WTC11 (cell line): ENCODE measurements at regions not wholly inside any gene's neighbourhood (a gene's known extent, or its start where the extent isn't known, plus 50 kb on each side); places are given as distances from the start of the nearest gene placed in this dataset.
"Not testable (repeated sequence)": the region's sequence is repeated elsewhere in the genome, so short reads cannot be mapped to it uniquely, and the experiment has no call there.

Experiments used
- ATAC-seq: fragments of 200-7000 bp; cut with Tn5 transposase; 2 replicates; pipeline ENCODE4 v1.10.0; 2021; ENCODE audit warnings: mild to moderate bottlenecking, moderate library complexity
- CTCF ChIA-PET: fragments of 300-600 bp; sonication (Branson Sonifier 250); formaldehyde crosslinking; loops from one replicate; lab custom pipeline; 2021; ENCODE audit warnings: antibody characterized with exemption; lab: Charles Lee
- POLR2A ChIA-PET: fragments of 350-600 bp; sonication (Branson Sonifier 250); formaldehyde crosslinking; loops from one replicate; lab custom pipeline; 2021; ENCODE audit warnings: antibody characterized with exemption; lab: Charles Lee
- DNase-seq: peaks from one replicate; pipeline ENCODE4 v3.0.0; 2021; ENCODE audit warnings: low spot score
- H3K27ac Mint-ChIP-seq: 2 replicates; pipeline ENCODE4 v1.8.0; 2021; ENCODE audit warnings: mixed read lengths
- H3K27me3 Mint-ChIP-seq: 2 replicates; pipeline ENCODE4 v1.8.0; 2021; ENCODE audit warnings: low read depth, mild to moderate bottlenecking, moderate library complexity, mixed read lengths
- H3K36me3 Mint-ChIP-seq: 2 replicates; pipeline ENCODE4 v1.8.0; 2021; ENCODE audit warnings: mixed read lengths
- H3K4me1 Mint-ChIP-seq: 2 replicates; pipeline ENCODE4 v1.8.0; 2022; ENCODE audit warnings: mixed read lengths
- H3K4me3 Mint-ChIP-seq: 2 replicates; pipeline ENCODE4 v1.8.0; 2021; ENCODE audit warnings: mild to moderate bottlenecking, moderate library complexity, mixed read lengths
- H3K9me3 Mint-ChIP-seq: 2 replicates; pipeline ENCODE4 v1.8.0; 2021; ENCODE audit warnings: mixed read lengths
- CREB1 ChIP-seq: sonication (generic); formaldehyde crosslinking; IDR thresholded peaks from 2 replicates; pipeline ENCODE4 v1.8.0; 2023; ENCODE audit warnings: mild to moderate bottlenecking, missing genetic modification reagents
- ELF4 ChIP-seq: sonication (generic); formaldehyde crosslinking; IDR thresholded peaks from 2 replicates; pipeline ENCODE4 v1.8.1; 2022; ENCODE audit warnings: low read depth, mild to moderate bottlenecking, moderate library complexity, missing genetic modification reagents
- IRF2 ChIP-seq: sonication (generic); formaldehyde crosslinking; IDR thresholded peaks from 2 replicates; pipeline ENCODE4 v1.8.0; 2022; ENCODE audit warnings: low read depth, missing genetic modification reagents, borderline replicate concordance
- MXD4 ChIP-seq: fragments of 250-450 bp; sonication (Bioruptor Pico); IDR thresholded peaks from 2 replicates; pipeline ENCODE4 v1.8.0; 2021; ENCODE audit warnings: mild to moderate bottlenecking, moderate library complexity, borderline replicate concordance
- MYBL2 ChIP-seq: sonication (generic); formaldehyde crosslinking; IDR thresholded peaks from 2 replicates; pipeline ENCODE4 v1.8.1; 2023; ENCODE audit warnings: mild to moderate bottlenecking, moderate library complexity, missing genetic modification reagents
- NR2C2 ChIP-seq: sonication (generic); formaldehyde crosslinking; IDR thresholded peaks from 2 replicates; pipeline ENCODE4 v1.8.0; 2022; ENCODE audit warnings: mild to moderate bottlenecking, missing genetic modification reagents
- NR3C1 ChIP-seq: sonication (generic); formaldehyde crosslinking; conservative IDR thresholded peaks from 2 replicates; pipeline ENCODE4 v1.8.1; 2023; ENCODE audit warnings: low read depth, mild to moderate bottlenecking, missing genetic modification reagents
- SMAD3 ChIP-seq: sonication (generic); formaldehyde crosslinking; IDR thresholded peaks from 2 replicates; pipeline ENCODE4 v1.8.0; 2022; ENCODE audit warnings: missing genetic modification reagents, mild to moderate bottlenecking, borderline replicate concordance
- SP1 ChIP-seq: sonication (generic); formaldehyde crosslinking; conservative IDR thresholded peaks from 2 replicates; pipeline ENCODE4 v1.8.1; 2022; ENCODE audit warnings: missing genetic modification reagents
- TCF7 ChIP-seq: sonication (generic); formaldehyde crosslinking; IDR thresholded peaks from 2 replicates; pipeline ENCODE4 v1.8.0; 2022; ENCODE audit warnings: mild to moderate bottlenecking, low read depth, missing genetic modification reagents, moderate library complexity
- ZNF121 ChIP-seq: sonication (generic); formaldehyde crosslinking; IDR thresholded peaks from 2 replicates; pipeline ENCODE4 v1.8.0; 2023; ENCODE audit warnings: missing genetic modification reagents
- ZNF263 ChIP-seq: sonication (generic); formaldehyde crosslinking; IDR thresholded peaks from 2 replicates; pipeline ENCODE4 v1.8.1; 2022; ENCODE audit warnings: low read depth, mild to moderate bottlenecking, moderate library complexity, missing genetic modification reagents
- ZNF671 ChIP-seq: fragments of 250-450 bp; sonication (Bioruptor Pico); IDR thresholded peaks from 2 replicates; pipeline ENCODE4 v1.8.0; 2021; ENCODE audit warnings: mild to moderate bottlenecking
- TF ChIP-seq, protein P1 (sequence below): sonication (generic); formaldehyde crosslinking; IDR thresholded peaks from 2 replicates; pipeline ENCODE4 v1.8.1; 2023; ENCODE audit warnings: mild to moderate bottlenecking, missing genetic modification reagents
- TF ChIP-seq, protein P2 (sequence below): fragments of 250-450 bp; sonication (Bioruptor Pico); IDR thresholded peaks from 2 replicates; pipeline ENCODE4 v2.1.2; 2022; ENCODE audit warnings: mild to moderate bottlenecking, moderate library complexity
- TF ChIP-seq, protein P3 (sequence below): sonication (generic); formaldehyde crosslinking; IDR thresholded peaks from 2 replicates; pipeline ENCODE4 v1.8.1; 2022; ENCODE audit warnings: low read depth, missing genetic modification reagents, borderline replicate concordance
- TF ChIP-seq, protein P4 (sequence below): sonication (generic); formaldehyde crosslinking; IDR thresholded peaks from 2 replicates; pipeline ENCODE4 v1.8.1; 2022; ENCODE audit warnings: mild to moderate bottlenecking, missing genetic modification reagents, moderate library complexity, borderline replicate concordance
- TF ChIP-seq, protein P5 (sequence below): sonication (generic); formaldehyde crosslinking; conservative IDR thresholded peaks from 2 replicates; pipeline ENCODE4 v1.8.1; 2022; ENCODE audit warnings: mild to moderate bottlenecking, missing genetic modification reagents
- TF ChIP-seq, protein P6 (sequence below): fragments of 250-450 bp; sonication (Bioruptor Pico); IDR thresholded peaks from 2 replicates; pipeline ENCODE4 v1.9.0; 2021; ENCODE audit warnings: mild to moderate bottlenecking
- TF ChIP-seq, protein P7 (sequence below): sonication (generic); formaldehyde crosslinking; IDR thresholded peaks from 2 replicates; pipeline ENCODE4 v1.8.0; 2022; ENCODE audit warnings: mild to moderate bottlenecking, missing genetic modification reagents
- TF ChIP-seq, protein P8 (sequence below): fragments of 250-450 bp; sonication (Bioruptor Pico); IDR thresholded peaks from 2 replicates; pipeline ENCODE4 v1.8.0; 2021; ENCODE audit warnings: mild to moderate bottlenecking

DNA sequence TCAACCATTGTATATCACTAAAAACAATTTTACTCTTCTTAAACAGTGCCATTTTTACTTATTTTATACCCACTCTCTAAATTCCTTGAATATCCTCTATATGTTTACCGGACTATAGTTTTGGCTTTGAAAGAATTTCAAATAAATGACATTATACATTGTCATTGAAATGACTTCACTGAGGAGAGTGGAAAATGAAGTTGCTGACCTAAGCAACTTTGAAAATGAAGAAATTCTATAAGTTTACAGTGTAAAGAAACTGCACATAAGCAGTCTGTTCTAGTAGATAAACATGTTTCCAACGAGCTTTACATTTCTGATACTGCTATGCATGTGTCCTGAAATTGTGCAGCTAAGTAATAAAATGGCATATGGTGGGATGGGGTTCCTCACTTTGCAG lies 1094.0 kb downstream of the TMEM121 start:
- Mint-ChIP-seq H3K4me1 (no peaks in the 10 kb centered on the region), H3K4me3 (no peak overlapping the region), H3K36me3 (peaks cover 83% of the 10 kb centered on the region), H3K27me3 (peaks cover 17% of the 10 kb centered on the region), H3K27ac (no peak overlapping the region), H3K9me3 (peaks cover 84% of the 10 kb centered on the region)
- ChIA-PET POLR2A (no interaction called here), CTCF (no interaction called here)
- ATAC-seq (no peak), DNase-seq (no peak)
- TF ChIP-seq ZNF263 (CRISPR knock-in tag) (no peak), NR2C2 (CRISPR knock-in tag) (no peak), TCF7 (CRISPR knock-in tag) (no peak), SMAD3 (CRISPR knock-in tag) (no peak), CREB1 (CRISPR knock-in tag) (no peak)

DNA sequence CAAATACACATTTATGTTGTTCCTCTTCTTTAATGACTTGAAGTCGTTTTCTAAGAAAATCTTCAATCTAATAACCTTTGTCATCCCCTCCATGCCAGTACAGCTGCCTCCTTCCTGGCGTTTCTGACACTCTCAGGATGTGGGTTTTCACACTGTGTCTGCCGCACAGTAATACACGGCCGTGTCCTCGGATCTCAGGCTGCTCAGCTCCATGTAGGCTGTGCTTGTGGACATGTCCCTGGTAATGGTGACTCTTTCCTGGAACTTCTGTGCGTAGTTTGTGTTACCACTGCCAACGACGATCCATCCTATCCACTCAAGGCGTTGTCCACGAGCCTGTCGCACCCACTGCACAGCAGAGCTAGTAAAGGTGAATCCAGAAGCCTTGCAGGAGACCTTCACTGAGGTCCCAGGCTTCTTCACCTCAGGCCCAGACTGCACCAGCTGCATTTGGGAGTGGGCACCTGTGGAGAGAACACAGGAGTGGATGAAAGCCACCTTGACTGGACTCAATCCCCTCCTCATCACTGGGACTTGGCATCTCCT lies 1095.9 kb downstream of the TMEM121 start:
- peaks cover 86% of the 10 kb centered on the region for H3K9me3 Mint-ChIP-seq
- CTCF ChIA-PET: no interaction called here
- no peak for ATAC-seq
- no peak overlapping the region for H3K27ac Mint-ChIP-seq
- H3K27me3 Mint-ChIP-seq: peaks cover 14% of the 10 kb centered on the region
- H3K4me3 Mint-ChIP-seq: no peak overlapping the region
- no peaks in the 10 kb centered on the region for H3K4me1 Mint-ChIP-seq
- no peak for DNase-seq
- POLR2A ChIA-PET: no interaction called here
- TF ChIP-seq, protein P1, sequence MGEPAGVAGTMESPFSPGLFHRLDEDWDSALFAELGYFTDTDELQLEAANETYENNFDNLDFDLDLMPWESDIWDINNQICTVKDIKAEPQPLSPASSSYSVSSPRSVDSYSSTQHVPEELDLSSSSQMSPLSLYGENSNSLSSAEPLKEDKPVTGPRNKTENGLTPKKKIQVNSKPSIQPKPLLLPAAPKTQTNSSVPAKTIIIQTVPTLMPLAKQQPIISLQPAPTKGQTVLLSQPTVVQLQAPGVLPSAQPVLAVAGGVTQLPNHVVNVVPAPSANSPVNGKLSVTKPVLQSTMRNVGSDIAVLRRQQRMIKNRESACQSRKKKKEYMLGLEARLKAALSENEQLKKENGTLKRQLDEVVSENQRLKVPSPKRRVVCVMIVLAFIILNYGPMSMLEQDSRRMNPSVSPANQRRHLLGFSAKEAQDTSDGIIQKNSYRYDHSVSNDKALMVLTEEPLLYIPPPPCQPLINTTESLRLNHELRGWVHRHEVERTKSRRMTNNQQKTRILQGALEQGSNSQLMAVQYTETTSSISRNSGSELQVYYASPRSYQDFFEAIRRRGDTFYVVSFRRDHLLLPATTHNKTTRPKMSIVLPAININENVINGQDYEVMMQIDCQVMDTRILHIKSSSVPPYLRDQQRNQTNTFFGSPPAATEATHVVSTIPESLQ (CRISPR knock-in tag): no peak
- TF ChIP-seq, protein P2, sequence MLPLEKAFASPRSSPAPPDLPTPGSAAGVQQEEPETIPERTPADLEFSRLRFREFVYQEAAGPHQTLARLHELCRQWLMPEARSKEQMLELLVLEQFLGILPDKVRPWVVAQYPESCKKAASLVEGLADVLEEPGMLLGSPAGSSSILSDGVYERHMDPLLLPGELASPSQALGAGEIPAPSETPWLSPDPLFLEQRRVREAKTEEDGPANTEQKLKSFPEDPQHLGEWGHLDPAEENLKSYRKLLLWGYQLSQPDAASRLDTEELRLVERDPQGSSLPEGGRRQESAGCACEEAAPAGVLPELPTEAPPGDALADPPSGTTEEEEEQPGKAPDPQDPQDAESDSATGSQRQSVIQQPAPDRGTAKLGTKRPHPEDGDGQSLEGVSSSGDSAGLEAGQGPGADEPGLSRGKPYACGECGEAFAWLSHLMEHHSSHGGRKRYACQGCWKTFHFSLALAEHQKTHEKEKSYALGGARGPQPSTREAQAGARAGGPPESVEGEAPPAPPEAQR: no peak
- TF ChIP-seq ELF4 (CRISPR knock-in tag) (no peak), MYBL2 (CRISPR knock-in tag) (no peak)
- TF ChIP-seq, protein P3, sequence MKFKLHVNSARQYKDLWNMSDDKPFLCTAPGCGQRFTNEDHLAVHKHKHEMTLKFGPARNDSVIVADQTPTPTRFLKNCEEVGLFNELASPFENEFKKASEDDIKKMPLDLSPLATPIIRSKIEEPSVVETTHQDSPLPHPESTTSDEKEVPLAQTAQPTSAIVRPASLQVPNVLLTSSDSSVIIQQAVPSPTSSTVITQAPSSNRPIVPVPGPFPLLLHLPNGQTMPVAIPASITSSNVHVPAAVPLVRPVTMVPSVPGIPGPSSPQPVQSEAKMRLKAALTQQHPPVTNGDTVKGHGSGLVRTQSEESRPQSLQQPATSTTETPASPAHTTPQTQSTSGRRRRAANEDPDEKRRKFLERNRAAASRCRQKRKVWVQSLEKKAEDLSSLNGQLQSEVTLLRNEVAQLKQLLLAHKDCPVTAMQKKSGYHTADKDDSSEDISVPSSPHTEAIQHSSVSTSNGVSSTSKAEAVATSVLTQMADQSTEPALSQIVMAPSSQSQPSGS: no peak
- TF ChIP-seq, all 79 proteins: peak for 0
- H3K36me3 Mint-ChIP-seq: peaks cover 85% of the 10 kb centered on the region

DNA sequence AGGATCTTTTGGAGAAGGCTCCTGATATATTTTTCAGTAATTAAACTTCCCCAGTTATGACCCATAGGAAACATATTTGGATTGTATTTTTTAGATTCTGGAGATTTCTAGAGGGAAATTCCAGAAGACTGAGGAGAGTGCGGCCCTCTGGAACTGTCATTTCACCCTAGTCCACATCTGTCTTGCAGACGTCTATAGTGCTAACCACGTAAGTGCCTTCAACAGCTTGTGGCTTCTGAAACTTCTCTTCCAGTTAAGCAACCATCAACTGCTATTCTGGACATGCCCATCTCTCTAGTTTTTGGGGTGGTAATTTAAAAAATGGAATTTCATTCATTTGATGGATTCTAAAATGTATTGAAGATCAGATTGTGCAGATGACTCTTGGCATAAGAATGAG lies 1098.8 kb downstream of the TMEM121 start:
- TF ChIP-seq MXD4 (CRISPR knock-in tag) (no peak), ZNF671 (CRISPR knock-in tag) (no peak), ZNF121 (CRISPR knock-in tag) (no peak), NR3C1 (no peak), CREB1 (CRISPR knock-in tag) (no peak), IRF2 (CRISPR knock-in tag) (no peak), SP1 (CRISPR knock-in tag) (no peak)
- TF ChIP-seq, protein P4, sequence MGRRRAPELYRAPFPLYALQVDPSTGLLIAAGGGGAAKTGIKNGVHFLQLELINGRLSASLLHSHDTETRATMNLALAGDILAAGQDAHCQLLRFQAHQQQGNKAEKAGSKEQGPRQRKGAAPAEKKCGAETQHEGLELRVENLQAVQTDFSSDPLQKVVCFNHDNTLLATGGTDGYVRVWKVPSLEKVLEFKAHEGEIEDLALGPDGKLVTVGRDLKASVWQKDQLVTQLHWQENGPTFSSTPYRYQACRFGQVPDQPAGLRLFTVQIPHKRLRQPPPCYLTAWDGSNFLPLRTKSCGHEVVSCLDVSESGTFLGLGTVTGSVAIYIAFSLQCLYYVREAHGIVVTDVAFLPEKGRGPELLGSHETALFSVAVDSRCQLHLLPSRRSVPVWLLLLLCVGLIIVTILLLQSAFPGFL: no peak
- TF ChIP-seq, protein P5, sequence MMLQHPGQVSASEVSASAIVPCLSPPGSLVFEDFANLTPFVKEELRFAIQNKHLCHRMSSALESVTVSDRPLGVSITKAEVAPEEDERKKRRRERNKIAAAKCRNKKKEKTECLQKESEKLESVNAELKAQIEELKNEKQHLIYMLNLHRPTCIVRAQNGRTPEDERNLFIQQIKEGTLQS (CRISPR knock-in tag): no peak
- TF ChIP-seq, protein P6, sequence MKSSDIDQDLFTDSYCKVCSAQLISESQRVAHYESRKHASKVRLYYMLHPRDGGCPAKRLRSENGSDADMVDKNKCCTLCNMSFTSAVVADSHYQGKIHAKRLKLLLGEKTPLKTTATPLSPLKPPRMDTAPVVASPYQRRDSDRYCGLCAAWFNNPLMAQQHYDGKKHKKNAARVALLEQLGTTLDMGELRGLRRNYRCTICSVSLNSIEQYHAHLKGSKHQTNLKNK: no peak
- TF ChIP-seq, protein P7, sequence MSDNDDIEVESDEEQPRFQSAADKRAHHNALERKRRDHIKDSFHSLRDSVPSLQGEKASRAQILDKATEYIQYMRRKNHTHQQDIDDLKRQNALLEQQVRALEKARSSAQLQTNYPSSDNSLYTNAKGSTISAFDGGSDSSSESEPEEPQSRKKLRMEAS (CRISPR knock-in tag): no peak
- TF ChIP-seq, protein P8, sequence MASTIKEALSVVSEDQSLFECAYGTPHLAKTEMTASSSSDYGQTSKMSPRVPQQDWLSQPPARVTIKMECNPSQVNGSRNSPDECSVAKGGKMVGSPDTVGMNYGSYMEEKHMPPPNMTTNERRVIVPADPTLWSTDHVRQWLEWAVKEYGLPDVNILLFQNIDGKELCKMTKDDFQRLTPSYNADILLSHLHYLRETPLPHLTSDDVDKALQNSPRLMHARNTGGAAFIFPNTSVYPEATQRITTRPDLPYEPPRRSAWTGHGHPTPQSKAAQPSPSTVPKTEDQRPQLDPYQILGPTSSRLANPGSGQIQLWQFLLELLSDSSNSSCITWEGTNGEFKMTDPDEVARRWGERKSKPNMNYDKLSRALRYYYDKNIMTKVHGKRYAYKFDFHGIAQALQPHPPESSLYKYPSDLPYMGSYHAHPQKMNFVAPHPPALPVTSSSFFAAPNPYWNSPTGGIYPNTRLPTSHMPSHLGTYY (CRISPR knock-in tag): no peak
- no peaks in the 10 kb centered on the region for H3K4me1 Mint-ChIP-seq
- DNase-seq (no peak), ATAC-seq (no peak)
- H3K36me3 Mint-ChIP-seq: peaks cover 81% of the 10 kb centered on the region
- CTCF ChIA-PET: no interaction called here
- POLR2A ChIA-PET: no interaction called here
- no peak overlapping the region for H3K27ac Mint-ChIP-seq
- no peak overlapping the region for H3K4me3 Mint-ChIP-seq
- H3K27me3 Mint-ChIP-seq: peaks cover 9% of the 10 kb centered on the region
- peaks cover 88% of the 10 kb centered on the region for H3K9me3 Mint-ChIP-seq

DNA sequence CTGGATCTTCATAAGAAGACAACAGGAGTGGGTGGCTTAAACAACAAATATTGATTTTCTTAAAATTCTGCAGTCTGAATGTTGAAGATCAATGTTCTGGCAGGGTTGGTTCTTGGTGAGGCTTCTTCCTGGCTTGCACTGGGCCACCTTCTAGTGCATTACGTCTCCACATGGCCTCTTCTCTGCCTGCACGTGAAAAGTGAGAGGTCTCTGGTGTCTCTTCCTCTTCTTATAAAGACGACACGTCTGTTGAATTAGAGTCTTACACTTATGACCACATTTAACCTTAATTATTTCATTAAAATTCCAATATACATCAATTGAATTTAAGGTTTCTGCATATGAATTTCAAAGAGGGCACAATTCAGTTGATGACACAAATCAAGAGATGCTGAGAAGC lies 1100.1 kb downstream of the TMEM121 start:
- H3K27ac Mint-ChIP-seq, CTCF ChIA-PET, H3K4me1 Mint-ChIP-seq, POLR2A ChIA-PET, H3K4me3 Mint-ChIP-seq, H3K27me3 Mint-ChIP-seq, ATAC-seq, DNase-seq: not testable (repeated sequence)
- peaks cover 80% of the 10 kb centered on the region for H3K36me3 Mint-ChIP-seq
- peaks cover 86% of the 10 kb centered on the region for H3K9me3 Mint-ChIP-seq
